HFFc6 (cell line): ENCODE measurements at regions not wholly inside any gene's neighbourhood (a gene's known extent, or its start where the extent isn't known, plus 50 kb on each side); places are given as distances from the start of the nearest gene placed in this dataset.

Experiments used
- DNase-seq: peaks from one replicate; pipeline ENCODE4 v3.0.0-alpha.2; 2018
- H3K27ac Mint-ChIP-seq: 2 replicates; pipeline ENCODE4 v1.8.0; 2020; ENCODE audit warnings: mild to moderate bottlenecking, mixed read lengths
- H3K27me3 Mint-ChIP-seq: 2 replicates; pipeline ENCODE4 v1.8.0; 2021; ENCODE audit warnings: mild to moderate bottlenecking, moderate library complexity, mixed read lengths; ENCODE audit not compliant: insufficient read depth
- H3K36me3 Mint-ChIP-seq: 2 replicates; pipeline ENCODE4 v1.8.0; 2021; ENCODE audit warnings: low read depth, mixed read lengths
- H3K4me1 Mint-ChIP-seq: 2 replicates; pipeline ENCODE4 v1.8.0; 2020; ENCODE audit warnings: low read depth, mixed read lengths
- H3K4me3 Mint-ChIP-seq: 2 replicates; pipeline ENCODE4 v1.8.0; 2020; ENCODE audit warnings: mild to moderate bottlenecking, moderate library complexity, mixed read lengths
- H3K9me3 Mint-ChIP-seq: 2 replicates; pipeline ENCODE4 v1.8.0; 2020; ENCODE audit warnings: mild to moderate bottlenecking, mixed read lengths
- CTCF ChIP-seq: fragments of 200-600 bp; sonication (generic); IDR thresholded peaks from 2 replicates; pipeline ENCODE4 v1.5.0; 2021; ENCODE audit warnings: antibody characterized with exemption, mild to moderate bottlenecking

- no peak overlapping the region for H3K27ac Mint-ChIP-seq
- H3K9me3 Mint-ChIP-seq, result peaks cover 23% of the 10 kb centered on the region
- H3K27me3 Mint-ChIP-seq, result no peaks in the 10 kb centered on the region
- H3K36me3 Mint-ChIP-seq, result no peaks in the 10 kb centered on the region
- no peak for DNase-seq
- no peak for TF ChIP-seq CTCF
- no peak overlapping the region for H3K4me3 Mint-ChIP-seq
- H3K4me1 Mint-ChIP-seq, result no peaks in the 10 kb centered on the region
These were observed 1720.5 kb upstream of the NUDT12 start for GRCh38 chr5:105283134-105283533.

- H3K27me3 Mint-ChIP-seq, result no peaks in the 10 kb centered on the region
- no peak overlapping the region for H3K4me3 Mint-ChIP-seq
- TF ChIP-seq CTCF, result no peak
- no peak for DNase-seq
- H3K4me1 Mint-ChIP-seq, result no peaks in the 10 kb centered on the region
- peaks cover 26% of the 10 kb centered on the region for H3K9me3 Mint-ChIP-seq
- no peaks in the 10 kb centered on the region for H3K36me3 Mint-ChIP-seq
- no peak overlapping the region for H3K27ac Mint-ChIP-seq
These were observed 1711.5 kb upstream of the NUDT12 start for GRCh38 chr5:105274079-105274478.

- no peak overlapping the region for H3K27ac Mint-ChIP-seq
- no peak for TF ChIP-seq CTCF
- no peaks in the 10 kb centered on the region; the same call in 1 of the 2 replicates for H3K27me3 Mint-ChIP-seq
- H3K9me3 Mint-ChIP-seq, result peaks cover 57% of the 10 kb centered on the region
- H3K36me3 Mint-ChIP-seq, result no peaks in the 10 kb centered on the region
- H3K4me1 Mint-ChIP-seq, result no peaks in the 10 kb centered on the region
- H3K4me3 Mint-ChIP-seq, result no peak overlapping the region
- no peak for DNase-seq
These were observed 1700.9 kb upstream of the NUDT12 start for GRCh38 chr5:105263515-105263914.

GRCh38 chr5:105259581-105260217 lies 1697.1 kb upstream of the NUDT12 start:
- H3K9me3 Mint-ChIP-seq, result peaks cover 48% of the 10 kb centered on the region
- no peaks in the 10 kb centered on the region; the same call in 1 of the 2 replicates for H3K27me3 Mint-ChIP-seq
- no peaks in the 10 kb centered on the region for H3K36me3 Mint-ChIP-seq
- no peak for TF ChIP-seq CTCF
- H3K27ac Mint-ChIP-seq, result no peak overlapping the region
- no peak for DNase-seq
- no peak overlapping the region for H3K4me3 Mint-ChIP-seq
- no peaks in the 10 kb centered on the region for H3K4me1 Mint-ChIP-seq

- Mint-ChIP-seq H3K36me3 (no peaks in the 10 kb centered on the region), H3K4me1 (no peaks in the 10 kb centered on the region), H3K27me3 (no peaks in the 10 kb centered on the region), H3K9me3 (peaks cover 7% of the 10 kb centered on the region; the same call in 1 of the 2 replicates), H3K4me3 (no peak overlapping the region), H3K27ac (no peak overlapping the region)
- no peak for TF ChIP-seq CTCF
- no peak for DNase-seq
These were observed 1676.0 kb upstream of the NUDT12 start for GRCh38 chr5:105238561-105238960.
